Spleen (tissue), 11 donors: ENCODE measurements at regions not wholly inside any gene's neighbourhood (a gene's known extent, or its start where the extent isn't known, plus 50 kb on each side); places are given as distances from the start of the nearest gene placed in this dataset.
A peak's percentile ranks its signal among the peaks of the same experiment; 100 is the strongest.

Source experiments
- DNase-seq: peaks from one replicate; pipeline ENCODE4 v3.0.0-alpha.2; 2020
- H3K27ac ChIP-seq, 8 donors: fragments of 200-600 bp; sonication (generic) in 7 of 8; 1 replicate in 4 of 8; 2 replicates in 4 of 8; pipeline versions ENCODE4 v1.5.0 to v1.8.0; 2016 to 2021; ENCODE audit warnings: inconsistent platforms in 4 of 8, mild to moderate bottlenecking in 4 of 8, moderate library complexity in 1 of 8
- H3K27me3 ChIP-seq, 7 donors: fragments of 200-600 bp; sonication (generic) in 6 of 7; replicated peaks in 1 of 7; 1 replicate in 4 of 7; 2 replicates in 3 of 7; pipeline versions ENCODE4 v1.5.0 to v1.8.0; 2016 to 2021; ENCODE audit warnings: inconsistent platforms in 3 of 7, mild to moderate bottlenecking in 1 of 7
- H3K36me3 ChIP-seq, 6 donors: fragments of 200-600 bp; sonication (generic) in 5 of 6; 1 replicate in 4 of 6; 2 replicates in 2 of 6; pipeline versions ENCODE4 v1.5.0 to v1.8.0; 2016 to 2021; ENCODE audit warnings: inconsistent platforms in 2 of 6
- H3K4me1 ChIP-seq, 6 donors: fragments of 200-600 bp; sonication (generic) in 5 of 6; 1 replicate in 3 of 6; 2 replicates in 3 of 6; pipeline versions ENCODE4 v1.5.0 to v1.8.0; 2016 to 2021; ENCODE audit warnings: inconsistent platforms in 3 of 6
- H3K4me3 ChIP-seq, 8 donors: fragments of 200-600 bp; sonication (generic) in 7 of 8; 1 replicate in 4 of 8; 2 replicates in 4 of 8; pipeline versions ENCODE4 v1.5.0 to v1.8.0; 2016 to 2021; ENCODE audit warnings: inconsistent platforms in 4 of 8, mild to moderate bottlenecking in 4 of 8, moderate library complexity in 2 of 8
- H3K9me3 ChIP-seq, 8 donors: fragments of 200-600 bp; sonication (generic) in 7 of 8; 1 replicate in 4 of 8; 2 replicates in 4 of 8; pipeline versions ENCODE4 v1.5.0 to v1.8.0; 2016 to 2021; ENCODE audit warnings: inconsistent platforms in 4 of 8
- CTCF ChIP-seq, 11 experiments: fragments of 200-600 bp in 7 of 11; fragments of 450-650 bp in 4 of 11; sonication (generic) in 4 of 11; IDR thresholded peaks in 8 of 11; conservative IDR thresholded peaks in 3 of 11; 1 replicate in 7 of 11; 2 replicates in 4 of 11; pipeline versions ENCODE4 v1.4.0 to v1.8.0; 2016 to 2021; ENCODE audit warnings: antibody characterized with exemption in 11 of 11, inconsistent platforms in 4 of 11, mild to moderate bottlenecking in 1 of 11
- POLR2A ChIP-seq, 3 donors: fragments of 450-650 bp; IDR thresholded peaks; one replicate each; pipeline ENCODE4 v1.5.1; 2017; ENCODE audit warnings: antibody characterized with exemption in 3 of 3, mild to moderate bottlenecking in 1 of 3
- POLR2AphosphoS5 ChIP-seq, 3 donors: sonication (generic); formaldehyde crosslinking; IDR thresholded peaks; one replicate each; pipeline ENCODE4 v1.5.1; 2017; ENCODE audit warnings: antibody characterized with exemption in 3 of 3
- WGBS, 5 donors: extraction: QIAGEN DNeasy Blood & Tissue Kit in 3 of 5; methylation state at CpG; one replicate each; pipeline versions ENCODE4 v1.1.5 to v1.1.7; 2013 to 2018; 5-methylcytosine and 5-hydroxymethylcytosine counted together
- intact Hi-C: fragments of 100-400 bp; cut with DNase I; formaldehyde crosslinking; loops from one replicate; pipeline ENCODE4 v1.15.0; 2023; ENCODE audit warnings: low total_unique reads
- donor health status: healthy with polysubstance abuse.
- donor health status: DM: no; HTN: no; CAD: no; lungs with moderate emphysema.
- donor health status: DM: no; HTN: no; CAD: no.
- donor health status: Bipolar disorder and iron deficiency.
- donor health status: healthy.
- donor health status: DM: no; HTN: no; CAD: no.
- donor health status: DM: yes; HTN: yes; CAD: no.

- intact Hi-C loops = no loop called here
- Histone ChIP-seq H3K27me3 (no peaks in the 10 kb centered on the region), H3K4me3 (no peak overlapping the region), H3K27ac (peak overlapping the region in 3 of 8 donors; percentile 17 to 34 (median 29)), H3K36me3 (no peaks in the 10 kb centered on the region), H3K4me1 (peaks cover 0 to 26% (median 4%) of the 10 kb centered on the region in 6 donors), H3K9me3 (peaks cover 0 to 10% (median 2%) of the 10 kb centered on the region in 8 donors)
- no peak for TF ChIP-seq POLR2AphosphoS5 (IDR thresholded peaks at IDR 0.05)
- DNase-seq = no peak
- WGBS, 5 donors = 24 to 42% (median 25%) methylated on average over 3 of the region's 3 CpGs
Observed at GRCh38 chr5:144712090-144712489, 541.4 kb downstream of the KCTD16 start.

GRCh38 chr5:144711172-144711571 lies 540.5 kb downstream of the KCTD16 start:
- intact Hi-C loops = no loop called here

GRCh38 chr5:144710637-144711036 lies 540.0 kb downstream of the KCTD16 start:
- intact Hi-C loops = no loop called here
- WGBS, 5 donors = 39 to 69% (median 57%) methylated on average over 2 of the region's 2 CpGs

More at GRCh38 chr5:144711172-144711571, 540.5 kb downstream of the KCTD16 start:
- 29 to 46% (median 34%) methylated on average over 2 of the region's 2 CpGs for WGBS, 5 donors
- H3K36me3 ChIP-seq = no peaks in the 10 kb centered on the region
- TF ChIP-seq POLR2AphosphoS5 (IDR thresholded peaks at IDR 0.05) (no peak), POLR2A (IDR thresholded peaks at IDR 0.05) (no peak), CTCF (IDR thresholded peaks at IDR 0.05 in 8 of 11, conservative IDR thresholded peaks at IDR 0.05 in 3 of 11) (no peak)
- peaks cover 0 to 10% (median 2%) of the 10 kb centered on the region in 8 donors for H3K9me3 ChIP-seq
- H3K27me3 ChIP-seq = no peaks in the 10 kb centered on the region
- no peak for DNase-seq
- peaks cover 0 to 26% (median 4%) of the 10 kb centered on the region in 6 donors for H3K4me1 ChIP-seq
- H3K4me3 ChIP-seq = no peak overlapping the region
- peak overlapping the region in 3 of 8 donors; percentile 17 to 34 (median 29) for H3K27ac ChIP-seq

GRCh38 chr5:144703776-144704175 lies 533.1 kb downstream of the KCTD16 start:
- no peak overlapping the region for H3K27ac ChIP-seq
- 41 to 60% (median 42%) methylated on average over 1 of the region's 1 CpG for WGBS, 5 donors
- no peak overlapping the region for H3K4me3 ChIP-seq
- no peaks in the 10 kb centered on the region for H3K36me3 ChIP-seq
- no peaks in the 10 kb centered on the region for H3K27me3 ChIP-seq
- TF ChIP-seq POLR2AphosphoS5 (IDR thresholded peaks at IDR 0.05) (no peak), CTCF (IDR thresholded peaks at IDR 0.05 in 8 of 11, conservative IDR thresholded peaks at IDR 0.05 in 3 of 11) (no peak), POLR2A (IDR thresholded peaks at IDR 0.05) (no peak)
- H3K9me3 ChIP-seq = peaks cover 0 to under 1% (median 0%) of the 10 kb centered on the region in 8 donors
- intact Hi-C loops = no loop called here
- DNase-seq = no peak
- H3K4me1 ChIP-seq = no peaks in the 10 kb centered on the region

More at GRCh38 chr5:144710637-144711036, 540.0 kb downstream of the KCTD16 start:
- H3K27ac ChIP-seq = peak overlapping the region in 1 of 8 donors; percentile 29
- H3K4me1 ChIP-seq = peaks cover 0 to 26% (median 4%) of the 10 kb centered on the region in 6 donors
- H3K9me3 ChIP-seq = peaks cover 0 to 10% (median 2%) of the 10 kb centered on the region in 8 donors
- no peaks in the 10 kb centered on the region for H3K27me3 ChIP-seq
- TF ChIP-seq CTCF (IDR thresholded peaks at IDR 0.05 in 8 of 11, conservative IDR thresholded peaks at IDR 0.05 in 3 of 11) (no peak), POLR2AphosphoS5 (IDR thresholded peaks at IDR 0.05) (no peak), POLR2A (IDR thresholded peaks at IDR 0.05) (no peak)
- DNase-seq = no peak
- H3K4me3 ChIP-seq = no peak overlapping the region
- no peaks in the 10 kb centered on the region for H3K36me3 ChIP-seq

GRCh38 chr5:144698484-144698883 lies 527.8 kb downstream of the KCTD16 start:
- intact Hi-C loops = no loop called here
- no peaks in the 10 kb centered on the region for H3K27me3 ChIP-seq
- H3K4me1 ChIP-seq = no peaks in the 10 kb centered on the region
- no peak for DNase-seq
- H3K9me3 ChIP-seq = no peaks in the 10 kb centered on the region
- no peaks in the 10 kb centered on the region for H3K36me3 ChIP-seq
- TF ChIP-seq CTCF (IDR thresholded peaks at IDR 0.05 in 8 of 11, conservative IDR thresholded peaks at IDR 0.05 in 3 of 11) (no peak), POLR2AphosphoS5 (IDR thresholded peaks at IDR 0.05) (no peak), POLR2A (IDR thresholded peaks at IDR 0.05) (no peak)
- H3K4me3 ChIP-seq = no peak overlapping the region
- 72 to 92% (median 82%) methylated on average over 2 of the region's 2 CpGs for WGBS, 5 donors
- H3K27ac ChIP-seq = no peak overlapping the region
